HG02981 (cell line): ENCODE measurements at regions not wholly inside any gene's neighbourhood (a gene's known extent, or its start where the extent isn't known, plus 50 kb on each side); places are given as distances from the start of the nearest gene placed in this dataset.

Source experiments
- ATAC-seq: cut with Tn5 transposase; IDR thresholded peaks from one replicate; pipeline ENCODE4 v1.9.1; 2021; ENCODE audit warnings: mild to moderate bottlenecking, moderate library complexity; ENCODE audit not compliant: unreplicated experiment

DNA sequence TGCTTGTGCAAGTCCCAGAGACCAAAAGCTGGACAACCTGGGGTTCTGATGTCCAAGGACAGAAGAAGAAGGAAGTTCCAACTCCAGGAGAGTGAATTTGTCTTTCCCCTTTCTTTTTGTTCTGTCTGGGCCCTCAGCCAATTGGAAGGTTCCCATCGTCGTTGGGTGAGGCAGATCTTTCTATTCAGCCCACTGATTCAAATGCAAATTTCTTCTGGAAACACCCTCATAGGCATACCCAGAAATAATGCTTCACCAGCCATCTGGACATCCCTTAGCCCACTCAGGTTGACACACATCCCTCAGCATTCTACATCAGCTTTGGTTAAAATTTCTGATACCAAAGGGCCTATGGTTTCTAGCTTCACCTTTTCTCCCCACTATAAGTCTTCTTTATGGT is 156.5 kb downstream of the SP3 start:
- no peak for ATAC-seq

DNA sequence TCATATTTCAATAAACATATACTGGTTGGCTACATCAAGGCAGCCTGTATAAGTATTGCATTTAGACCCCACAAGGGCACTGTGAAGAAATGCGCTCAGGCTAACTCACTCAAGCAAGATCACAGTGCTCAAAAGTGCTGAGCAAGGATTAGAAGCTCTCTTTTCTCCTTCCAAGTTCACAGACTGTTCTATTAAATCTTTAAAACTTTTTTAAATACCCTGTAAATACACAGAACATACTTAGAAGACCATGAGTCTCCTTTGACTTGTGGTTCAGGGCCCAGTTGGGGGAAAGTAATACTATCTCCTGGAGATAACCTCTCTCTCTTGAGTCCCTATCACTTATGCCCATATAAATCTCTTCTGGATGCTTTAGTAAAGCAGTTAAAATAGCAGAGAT is 152.9 kb downstream of the SP3 start:
- no peak for ATAC-seq

DNA sequence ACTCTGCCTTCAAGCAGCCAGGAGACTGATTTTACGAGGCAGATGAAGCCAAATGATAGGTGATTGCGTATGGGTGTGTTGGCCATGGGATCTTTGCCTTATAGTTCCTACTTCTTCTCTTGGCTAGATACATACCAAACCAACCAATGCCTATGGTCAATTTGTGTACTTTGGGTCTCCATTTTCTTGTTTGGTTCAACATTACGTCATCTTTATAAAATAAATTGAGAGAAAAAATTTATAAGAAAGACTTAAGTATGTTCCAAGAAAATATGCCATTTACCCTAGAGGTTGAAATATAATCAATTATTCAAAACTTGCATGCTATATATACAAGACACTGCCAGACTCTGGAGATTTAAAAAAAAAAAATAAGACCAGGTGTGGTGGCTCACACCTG is 150.9 kb downstream of the SP3 start:
- no peak for ATAC-seq

DNA sequence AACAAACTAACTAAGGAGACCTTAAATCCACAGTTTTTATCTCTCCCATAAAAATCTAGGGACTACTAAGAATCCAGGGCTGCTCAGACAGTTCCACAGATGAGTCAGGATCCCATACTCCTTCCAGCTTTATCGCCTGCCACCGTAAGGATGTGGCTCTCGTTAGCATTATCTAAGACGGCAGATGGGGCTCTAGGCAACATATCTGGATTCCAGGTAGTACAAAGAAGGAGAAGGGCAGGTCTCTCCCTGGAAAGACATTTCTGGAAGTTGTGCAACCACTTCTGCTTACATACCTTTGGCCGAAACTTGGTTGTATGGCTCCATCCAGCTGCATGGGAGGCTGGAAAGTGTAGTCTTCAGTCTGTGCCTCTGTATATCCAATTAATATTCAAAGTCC is 149.4 kb downstream of the SP3 start:
- ATAC-seq = no peak

DNA sequence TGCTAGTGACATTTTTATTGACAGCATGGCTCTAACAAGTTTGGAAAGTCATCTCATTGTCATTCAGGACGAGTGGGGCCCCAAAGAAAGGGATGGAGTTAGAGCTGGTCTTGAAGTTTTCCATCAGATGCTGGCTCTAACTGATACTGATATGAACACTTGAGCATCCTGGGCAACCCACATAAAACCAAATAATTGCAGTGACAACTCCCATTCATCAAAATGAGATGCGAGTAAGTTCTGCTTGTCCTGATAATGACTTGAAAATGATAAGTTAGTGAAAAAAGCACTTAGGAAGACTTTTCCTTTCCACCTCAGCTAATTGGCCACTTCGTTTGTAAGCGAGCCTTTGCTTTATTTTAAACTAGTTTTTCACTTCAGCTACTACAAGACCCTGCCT is 147.6 kb downstream of the SP3 start:
- ATAC-seq = no peak

DNA sequence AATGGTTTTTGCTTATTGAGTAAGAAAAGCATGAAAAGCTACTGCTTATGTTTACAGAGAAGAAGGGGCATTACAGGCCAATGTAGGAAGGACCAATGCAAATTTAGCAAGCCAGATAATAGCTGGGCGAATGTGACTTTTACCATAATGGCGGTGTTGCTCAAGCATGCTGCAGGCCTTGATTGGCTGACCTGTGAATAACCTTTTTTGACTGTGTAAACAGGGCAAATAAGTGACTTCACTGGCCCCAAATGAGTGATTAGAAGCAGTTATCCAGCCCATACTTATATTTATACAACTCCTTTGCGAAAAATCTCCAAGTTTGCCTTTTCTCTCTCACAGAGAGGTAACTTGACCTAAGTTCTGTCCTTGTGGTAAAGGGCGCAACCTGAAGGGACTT is 146.9 kb downstream of the SP3 start:
- no peak for ATAC-seq

DNA sequence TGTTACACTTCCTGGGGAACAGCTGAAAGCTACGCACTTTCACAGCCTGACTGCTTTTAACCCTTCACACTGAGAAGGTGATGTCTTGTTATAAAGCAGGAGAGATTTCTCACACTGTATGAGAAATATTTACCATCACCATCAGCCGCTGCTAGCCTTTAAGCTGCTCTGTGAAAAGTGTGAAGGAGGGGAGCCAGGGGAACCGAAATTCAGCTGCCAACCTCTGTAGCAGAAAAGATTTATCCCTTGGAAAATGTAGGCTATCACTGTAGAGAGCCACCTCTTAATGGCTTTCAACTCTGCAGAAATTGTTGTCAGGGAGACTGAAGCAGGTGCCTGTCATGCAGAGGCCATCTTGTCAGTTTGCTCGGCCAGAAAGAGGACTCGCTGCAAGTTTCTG is 145.3 kb downstream of the SP3 start:
- ATAC-seq = no peak

DNA sequence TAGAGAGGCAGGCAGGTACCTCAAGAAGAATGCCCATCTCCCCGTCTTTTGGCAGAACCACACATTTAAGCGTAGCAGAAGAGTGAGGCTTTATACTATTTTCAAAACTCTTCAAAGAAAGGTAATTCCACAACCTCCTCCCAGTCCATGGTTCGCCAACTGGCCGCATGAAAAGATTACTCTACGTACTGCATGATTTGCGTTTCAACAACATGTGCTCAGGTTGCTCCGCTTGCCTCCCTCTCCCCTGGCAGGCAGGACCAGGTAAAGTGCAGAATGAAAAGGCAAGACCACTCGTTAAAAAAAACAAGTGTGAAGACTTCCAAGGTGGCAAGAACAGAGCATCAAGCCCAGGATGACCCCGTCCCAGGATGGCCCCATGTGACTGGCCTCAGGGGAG is 143.7 kb downstream of the SP3 start:
- ATAC-seq = no peak

DNA sequence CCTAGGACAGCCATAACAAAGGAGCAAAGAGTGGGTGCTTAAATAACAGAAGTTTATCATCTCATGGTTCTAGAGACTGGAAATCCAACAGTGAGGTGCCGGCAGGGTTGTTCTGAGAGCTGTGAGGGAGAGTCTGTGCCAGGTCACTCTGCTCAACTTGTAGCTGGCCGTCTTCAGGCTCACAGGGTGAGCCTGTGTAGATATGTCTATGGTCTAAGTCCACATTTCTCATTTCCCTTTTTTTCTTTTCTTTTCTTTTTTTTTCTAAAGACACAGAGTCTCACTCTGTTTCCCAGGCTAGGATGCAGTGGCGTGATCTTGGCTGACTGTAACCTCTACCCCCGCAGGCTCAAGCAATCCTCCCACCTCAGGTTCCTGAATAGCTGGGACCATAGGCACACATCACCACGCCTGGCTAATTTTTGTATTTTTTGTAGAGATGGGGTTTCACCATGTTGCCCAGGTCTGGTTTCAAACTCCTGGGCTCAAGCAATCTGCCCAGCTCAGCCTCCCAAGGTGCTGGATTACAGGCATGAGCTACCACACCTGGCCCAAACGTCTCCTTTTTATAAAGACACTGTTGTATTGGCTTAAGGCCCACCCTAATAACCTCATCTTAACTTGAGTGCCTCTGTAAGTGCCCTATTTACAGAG is 142.2 kb downstream of the SP3 start:
- no peak for ATAC-seq

DNA sequence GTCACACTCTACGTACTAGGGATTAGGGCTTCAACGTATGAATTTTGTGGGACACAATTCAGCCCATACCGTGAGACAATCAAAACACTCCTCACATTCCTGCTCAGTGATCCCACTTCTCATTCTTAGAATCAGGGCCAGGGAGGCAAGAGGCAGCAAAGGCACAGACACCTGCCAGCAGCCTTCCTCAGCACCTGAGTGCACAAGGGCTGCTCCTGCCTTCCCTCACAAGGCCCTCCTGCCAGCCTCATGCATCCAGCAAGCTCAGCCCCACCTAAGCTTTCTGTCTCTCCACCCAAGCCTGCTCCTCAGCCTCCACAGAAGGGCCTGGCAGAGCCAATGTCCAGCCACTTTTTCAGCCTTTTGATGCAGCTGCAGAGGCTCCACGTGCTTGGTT is 141.6 kb downstream of the SP3 start:
- no peak for ATAC-seq

DNA sequence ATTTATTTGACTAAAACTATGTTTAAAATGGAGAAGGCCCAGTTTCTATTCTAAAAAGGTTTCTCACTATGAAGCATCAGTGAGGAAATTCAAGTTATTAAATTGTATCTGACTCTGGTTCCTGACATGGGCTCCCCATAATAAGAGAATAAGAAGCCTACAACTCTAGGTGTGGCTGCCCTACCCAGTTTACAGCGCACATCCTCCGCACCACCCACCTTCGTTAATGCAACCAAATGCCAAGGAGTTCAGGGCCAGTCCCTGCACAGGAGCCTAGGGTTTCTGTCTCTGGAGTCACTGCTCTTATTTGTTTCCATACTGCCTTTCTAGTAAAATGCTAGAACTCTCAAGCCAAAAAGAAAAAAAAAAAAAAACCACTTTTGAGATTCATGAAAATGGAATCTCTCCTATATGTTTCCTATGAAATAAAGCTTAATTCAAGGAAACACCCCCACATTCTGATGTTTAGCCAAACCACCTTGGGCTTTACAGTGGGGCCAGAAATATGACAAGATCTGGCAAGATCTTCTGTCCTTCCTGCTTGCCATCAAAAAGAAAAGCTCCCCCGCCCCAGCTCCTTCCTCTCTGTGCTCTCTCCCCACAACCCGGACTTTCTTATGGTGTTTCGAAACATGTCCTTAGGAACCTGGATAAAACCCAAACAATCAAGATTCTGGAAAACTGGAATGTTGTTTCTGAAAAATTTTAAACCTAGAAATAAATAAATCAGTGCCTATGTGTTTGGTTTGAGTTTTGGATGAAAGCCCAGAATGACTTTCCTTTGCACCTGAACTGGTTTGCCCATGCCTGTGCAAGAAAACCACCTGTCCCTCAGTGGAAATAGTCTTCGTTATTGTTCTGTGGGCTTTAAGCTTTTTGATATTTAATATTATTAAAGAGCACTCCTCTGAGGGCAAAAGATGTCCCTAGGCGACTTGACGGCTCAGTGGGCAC is 136.7 kb downstream of the SP3 start:
- ATAC-seq = no peak

DNA sequence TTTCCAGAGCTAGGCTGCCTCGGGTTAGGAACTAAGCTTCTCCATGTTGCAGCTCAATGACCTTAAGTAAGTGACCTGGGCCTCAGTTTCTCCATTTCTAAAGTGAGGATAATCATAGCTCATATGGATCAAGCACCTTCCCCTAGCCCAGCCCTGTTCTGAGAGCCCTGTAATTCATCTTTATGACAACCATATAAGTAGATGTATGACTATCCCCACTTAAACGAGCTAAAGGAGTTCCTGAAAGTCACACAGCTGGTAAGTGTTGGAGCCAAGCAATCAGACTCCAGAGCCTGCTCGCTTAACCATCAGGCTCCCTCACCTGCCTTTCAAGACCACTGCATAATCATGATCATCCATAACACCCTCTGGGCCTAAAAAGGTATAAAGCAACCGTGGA is 135.4 kb downstream of the SP3 start:
- ATAC-seq = no peak

DNA sequence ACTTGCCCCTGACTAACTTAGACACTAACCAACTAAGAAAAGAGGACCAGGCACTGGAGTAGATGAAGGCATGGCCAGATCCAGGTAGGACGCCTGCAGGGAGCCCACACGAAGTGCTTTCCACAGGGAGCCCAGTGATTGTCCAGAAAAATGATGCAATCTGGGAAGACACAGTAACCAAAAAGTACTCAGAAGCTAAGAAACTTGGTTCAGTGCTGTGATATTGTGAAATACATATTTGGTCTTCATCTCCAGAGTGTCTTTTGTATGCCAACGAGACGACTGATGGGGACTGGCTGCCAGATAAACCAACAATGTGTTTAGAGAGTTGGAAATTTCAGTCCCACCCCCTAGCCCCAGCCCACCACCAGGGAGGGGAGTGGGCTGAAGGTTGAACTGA is 135.0 kb downstream of the SP3 start:
- ATAC-seq = no peak

DNA sequence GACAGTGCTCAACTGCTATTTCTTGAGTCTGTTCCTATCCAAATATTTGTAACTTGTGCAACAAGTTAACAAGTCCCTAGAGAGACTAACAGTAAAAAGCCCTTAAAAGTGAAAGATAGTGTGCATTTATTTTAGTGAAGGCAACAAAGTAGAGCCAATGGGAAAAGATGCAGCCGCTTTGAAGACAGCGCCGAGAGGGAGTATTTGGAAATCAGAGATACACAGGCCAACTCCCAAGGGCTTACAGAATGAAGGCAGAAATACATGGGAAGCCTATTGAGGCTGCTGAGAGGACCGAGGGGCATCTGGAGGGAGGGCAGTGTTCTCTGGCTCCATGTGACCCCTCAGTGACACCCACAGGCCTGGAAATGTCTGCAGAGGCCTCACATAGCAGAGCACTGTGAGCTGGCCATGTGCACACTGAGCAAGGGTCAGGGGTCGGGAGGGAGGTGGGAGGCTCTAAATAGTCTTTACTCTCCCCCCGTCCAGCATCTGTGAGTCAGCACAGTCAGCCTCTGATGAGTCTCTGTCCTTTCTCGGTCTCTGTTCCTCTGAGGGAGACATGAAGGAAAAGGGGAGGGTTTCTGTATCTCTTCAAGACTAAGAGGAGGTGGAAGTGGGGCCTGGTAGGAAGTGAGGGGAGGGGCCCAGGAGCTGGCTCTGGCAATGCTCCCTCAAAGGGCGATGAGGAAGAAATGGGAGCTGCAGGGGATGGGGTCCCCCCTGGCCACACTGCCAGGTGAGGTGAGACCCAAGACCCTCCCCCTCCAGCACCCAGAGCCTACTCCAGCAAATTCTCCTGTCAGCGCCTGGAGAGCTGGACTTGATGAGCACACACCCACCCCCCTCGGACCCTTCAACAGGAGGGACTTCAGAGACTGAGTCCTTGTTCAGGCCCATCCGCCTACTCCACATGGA is 133.6 kb downstream of the SP3 start:
- ATAC-seq = no peak

DNA sequence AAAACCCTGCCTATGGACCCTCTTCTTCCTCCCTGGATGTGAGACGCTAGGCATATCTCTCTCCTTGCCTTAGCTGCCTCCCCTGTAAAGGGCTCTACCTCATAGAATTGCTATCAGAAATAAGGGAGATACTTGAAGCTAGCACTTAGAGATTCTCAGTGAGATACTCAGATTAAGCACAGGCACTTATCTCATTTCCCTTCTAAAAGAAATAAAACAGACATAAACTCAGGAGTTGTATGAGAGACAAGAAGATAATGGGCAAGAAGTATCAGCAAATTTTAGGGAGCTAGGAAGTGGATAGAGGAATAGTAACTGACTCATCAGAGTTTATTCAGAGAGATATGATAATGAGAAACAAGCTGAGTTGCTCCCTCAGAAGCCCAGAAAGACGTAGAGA is 131.0 kb downstream of the SP3 start:
- ATAC-seq = no peak

DNA sequence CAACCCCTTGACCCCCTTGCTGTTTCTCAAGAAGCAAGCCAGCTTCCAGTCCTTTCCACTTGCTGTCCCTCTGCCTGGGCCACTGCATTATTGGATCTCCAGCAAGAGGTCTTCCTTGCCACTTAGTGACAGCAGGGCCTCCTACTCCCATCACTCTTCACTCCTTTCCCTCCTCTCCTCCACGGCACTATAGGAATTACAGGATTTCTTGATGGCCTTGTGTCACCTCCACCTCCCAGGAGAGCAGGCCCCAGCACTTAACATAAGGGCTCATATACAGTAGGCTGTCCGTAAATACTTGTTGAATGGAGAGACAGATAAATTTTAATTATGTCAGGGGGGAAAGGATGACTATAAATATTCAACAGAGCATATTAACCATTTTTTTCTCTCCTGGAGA is 129.4 kb downstream of the SP3 start:
- ATAC-seq = no peak

DNA sequence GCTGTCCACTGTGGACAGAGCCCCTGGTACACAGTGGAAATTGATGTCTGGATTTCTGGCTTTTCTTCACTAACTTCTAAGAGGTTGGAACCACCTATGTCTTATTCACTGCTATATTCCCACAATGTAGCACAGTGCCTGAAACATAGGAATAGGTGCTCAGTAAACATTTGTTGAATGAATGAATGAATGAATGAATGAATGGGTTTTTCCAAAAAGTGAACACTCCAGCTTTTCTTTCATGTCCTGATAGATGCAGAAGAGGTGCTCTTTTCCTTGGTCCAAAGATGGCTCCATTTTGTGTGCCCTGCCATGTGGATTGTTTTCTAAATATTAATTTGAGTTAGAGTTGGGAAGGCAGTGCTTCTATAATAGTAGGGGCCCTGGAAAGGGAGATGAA is 124.1 kb downstream of the SP3 start:
- no peak for ATAC-seq

DNA sequence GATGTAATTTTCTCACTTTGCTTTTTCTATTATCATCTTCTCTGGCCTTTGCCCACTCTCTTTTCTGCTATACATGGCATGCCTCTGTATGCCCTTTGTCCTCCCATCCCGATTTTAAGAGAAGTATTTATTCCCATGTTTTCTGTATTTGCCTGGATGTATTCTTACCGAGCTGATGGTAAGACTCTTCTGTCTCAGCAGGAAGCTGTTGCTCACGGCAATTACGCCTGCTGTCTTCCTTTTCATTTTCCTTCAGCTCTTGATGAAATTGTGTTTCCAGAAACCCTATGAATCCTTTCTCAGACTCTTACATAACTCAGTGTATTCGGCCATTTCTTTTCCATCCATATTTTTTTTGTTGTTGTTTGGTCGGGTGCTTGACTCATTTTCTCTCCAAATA is 121.6 kb downstream of the SP3 start:
- ATAC-seq = no peak

DNA sequence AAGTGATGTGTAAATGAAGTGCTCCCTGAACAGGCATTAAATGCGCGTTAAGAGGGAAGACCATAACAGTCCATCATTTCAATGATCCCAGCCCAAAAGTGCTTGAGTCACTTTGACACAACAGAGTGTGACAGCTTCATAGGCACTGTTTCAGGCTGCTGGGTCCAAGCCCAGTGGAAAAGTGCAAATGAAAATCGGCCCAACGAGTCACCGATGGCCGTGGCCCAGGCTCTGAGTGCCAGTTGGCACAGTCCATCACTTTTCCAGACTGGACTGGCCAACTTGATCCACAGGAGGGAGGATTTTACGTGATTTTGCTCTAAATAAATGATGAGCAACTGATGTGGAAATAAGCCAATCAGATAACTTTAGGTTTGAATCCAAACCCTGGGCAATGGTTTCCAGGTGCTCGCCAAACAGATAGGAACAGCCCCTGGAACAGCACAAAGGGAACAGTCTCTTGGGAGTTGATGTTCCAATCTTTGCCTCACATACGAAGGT is 114.0 kb downstream of the SP3 start:
- no peak for ATAC-seq

DNA sequence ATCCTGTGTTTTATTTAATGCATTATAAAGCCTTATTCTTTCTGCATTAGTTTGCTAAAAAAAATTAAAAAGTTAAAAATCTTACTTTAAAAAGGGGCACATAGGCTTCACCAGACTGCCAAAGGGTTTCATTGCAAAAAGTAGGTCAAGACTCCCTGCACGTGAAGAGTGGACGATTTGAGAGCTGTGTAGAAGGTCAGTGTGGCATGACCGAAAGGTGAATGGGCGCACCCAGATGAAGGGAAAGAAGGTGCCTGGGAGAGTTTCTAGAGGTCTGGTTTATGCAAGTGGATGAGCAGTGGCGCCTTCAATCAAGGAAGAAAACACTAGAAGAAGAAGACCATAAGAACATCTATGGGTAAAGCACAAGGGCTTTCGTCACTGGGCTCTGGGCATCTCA is 111.0 kb downstream of the SP3 start:
- no peak for ATAC-seq

DNA sequence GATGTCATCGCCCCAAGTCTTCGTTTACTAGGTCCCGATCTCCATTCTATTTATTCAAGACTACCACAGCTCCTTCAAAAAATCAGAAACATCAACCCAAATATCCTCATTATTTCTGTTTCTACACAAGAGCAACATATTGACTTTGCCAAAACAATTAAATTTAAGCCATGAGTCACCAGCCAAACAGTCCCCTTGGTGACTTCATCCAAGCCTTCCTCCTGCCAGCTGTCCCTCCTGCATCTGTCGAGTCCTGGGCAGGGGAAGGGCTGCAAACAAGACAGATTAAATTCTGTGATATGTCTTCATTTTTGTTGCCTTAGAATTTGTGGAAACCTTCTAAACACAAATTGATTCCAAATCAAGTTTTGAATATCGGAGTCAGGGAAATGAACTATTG is 110.3 kb downstream of the SP3 start:
- ATAC-seq = no peak
